NCI-H1092 treated with DMSO at 0.1 percent for 48 hours (cell line): ENCODE measurements at regions not wholly inside any gene's neighbourhood (a gene's known extent, or its start where the extent isn't known, plus 50 kb on each side); places are given as distances from the start of the nearest gene placed in this dataset.
"Not testable (repeated sequence)": the region's sequence is repeated elsewhere in the genome, so short reads cannot be mapped to it uniquely, and the experiment has no call there.

Source experiments
- DNase-seq: peaks from one replicate; lab custom pipeline; 2025; lab: John Stamatoyannopoulos, UW

DNA sequence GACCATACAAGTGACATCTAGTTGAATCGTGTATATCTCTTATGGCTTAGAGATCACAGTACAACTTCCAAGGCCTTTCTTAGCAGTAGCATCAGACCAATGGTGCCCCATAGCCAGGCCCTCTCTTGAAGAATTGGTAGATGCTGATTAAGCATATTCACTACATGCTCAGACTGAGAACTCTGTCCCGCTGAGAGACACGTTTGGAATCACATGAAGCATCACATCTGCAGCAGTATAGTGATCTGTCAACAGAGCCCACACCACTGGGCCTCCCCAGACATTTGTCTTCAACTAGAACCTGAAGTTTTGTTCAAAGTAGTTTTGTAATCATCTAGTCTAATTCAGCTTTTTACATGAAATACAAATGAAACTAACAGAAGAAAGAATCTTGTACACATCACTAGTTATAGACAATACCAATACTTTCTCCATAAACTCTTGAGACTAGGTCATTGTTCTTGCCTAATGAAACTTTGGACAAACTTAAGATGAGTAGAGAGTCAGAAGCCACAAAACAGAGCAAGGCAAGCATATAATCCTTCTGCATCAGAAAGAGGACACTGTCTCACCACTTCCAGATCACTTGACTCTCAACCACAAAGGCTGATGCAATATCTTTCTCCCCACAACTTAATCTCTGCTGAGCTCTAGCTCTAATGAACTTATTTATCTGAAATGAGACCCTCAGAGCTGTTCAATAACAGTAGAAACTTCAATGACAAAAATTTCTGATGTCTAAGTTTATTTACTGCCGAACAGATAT is 182.7 kb downstream of the TBX18 start:
- no peak for DNase-seq

DNA sequence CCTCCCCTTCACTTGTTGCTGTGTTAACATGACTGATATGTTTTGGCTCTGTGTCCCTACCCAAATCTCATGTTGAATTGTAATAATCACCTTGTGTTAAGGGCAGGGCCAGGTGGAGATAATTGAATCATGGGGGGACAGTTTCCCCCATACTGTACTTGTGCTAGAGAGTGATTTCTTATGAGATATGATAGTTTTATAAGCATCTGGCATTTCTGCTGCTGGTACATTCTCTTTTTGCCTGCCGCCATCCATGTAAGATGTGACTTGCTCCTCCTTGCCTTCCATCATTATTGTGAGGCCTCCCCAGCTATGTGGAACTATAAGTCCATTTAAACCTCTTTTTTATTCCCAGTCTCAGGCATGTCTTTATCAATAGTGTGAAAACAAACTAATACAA is 185.0 kb downstream of the TBX18 start:
- DNase-seq = no peak

DNA sequence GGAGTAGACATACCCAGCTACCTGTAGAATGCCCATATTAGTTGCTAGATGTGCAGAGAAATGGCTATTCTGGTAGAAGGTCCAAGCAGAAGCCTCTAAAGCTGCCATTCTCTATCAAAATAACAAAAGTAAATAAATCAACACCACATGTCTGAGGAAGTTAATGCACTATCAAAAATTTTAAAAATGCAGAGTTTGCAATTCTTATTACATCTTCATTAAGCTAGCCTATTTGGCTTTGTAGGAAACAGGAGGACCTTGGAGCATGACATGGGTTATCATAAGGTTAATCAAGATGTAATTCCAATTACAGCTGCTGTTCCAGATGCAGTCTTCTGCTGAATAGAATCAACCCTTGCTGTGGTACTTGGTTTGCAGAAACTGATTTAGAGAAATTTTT is 188.4 kb downstream of the TBX18 start:
- no peak for DNase-seq

DNA sequence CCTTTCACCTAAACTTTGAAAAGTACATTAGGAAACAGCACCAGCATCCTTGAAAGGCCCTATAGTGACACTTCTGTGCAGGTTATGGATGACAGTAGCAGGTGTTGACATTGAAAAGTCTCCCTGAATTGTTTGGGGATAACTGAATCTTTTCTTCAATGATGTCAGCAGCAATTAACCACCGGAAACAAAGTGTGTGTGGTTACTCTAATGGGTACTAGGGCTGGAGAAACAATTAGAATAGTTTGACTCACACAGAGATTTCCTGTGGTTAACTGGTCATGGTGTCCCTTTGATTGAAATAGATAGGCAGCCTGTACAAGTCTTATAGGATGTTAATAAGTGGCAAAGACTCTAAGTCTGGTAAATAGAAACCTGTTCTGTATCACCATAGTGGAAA is 189.1 kb downstream of the TBX18 start:
- DNase-seq = no peak

DNA sequence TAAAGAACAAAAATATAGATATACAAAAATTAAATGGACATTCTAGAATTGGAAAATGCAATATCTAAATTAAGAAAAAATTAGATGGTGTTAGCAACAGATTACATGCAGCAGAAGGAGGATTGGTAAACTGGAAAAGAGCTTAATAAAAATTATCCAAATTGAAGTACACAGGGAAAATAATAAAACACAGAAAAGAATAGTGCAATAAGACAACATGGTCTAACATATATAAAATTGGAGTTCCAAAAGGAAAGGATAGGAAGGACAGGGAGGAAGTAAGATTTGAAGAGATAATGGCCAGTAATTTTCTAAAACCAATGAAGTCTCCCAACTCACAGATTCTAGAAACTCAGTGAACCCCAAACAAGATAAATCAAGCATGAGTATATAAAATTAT is 194.5 kb downstream of the TBX18 start:
- no peak for DNase-seq

DNA sequence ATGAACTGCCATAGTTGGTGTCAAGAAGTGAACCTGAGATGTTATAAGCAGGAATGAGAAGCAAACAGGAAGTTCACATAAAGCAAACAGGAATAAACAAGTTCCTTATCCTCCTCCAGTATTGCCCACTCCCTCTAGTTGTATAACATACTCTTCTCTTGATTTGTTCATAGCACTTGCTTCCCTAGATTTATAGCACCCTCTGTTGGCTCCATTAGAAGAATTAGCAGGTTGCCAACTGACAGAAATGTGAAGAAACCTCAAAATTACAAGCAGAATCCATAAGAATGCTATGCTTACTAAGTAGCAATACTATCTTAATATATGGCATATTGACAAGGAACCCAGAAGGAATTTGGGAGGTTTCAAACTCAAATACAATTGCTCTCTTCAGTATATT is 195.4 kb downstream of the TBX18 start:
- peak; percentile 34 for DNase-seq

DNA sequence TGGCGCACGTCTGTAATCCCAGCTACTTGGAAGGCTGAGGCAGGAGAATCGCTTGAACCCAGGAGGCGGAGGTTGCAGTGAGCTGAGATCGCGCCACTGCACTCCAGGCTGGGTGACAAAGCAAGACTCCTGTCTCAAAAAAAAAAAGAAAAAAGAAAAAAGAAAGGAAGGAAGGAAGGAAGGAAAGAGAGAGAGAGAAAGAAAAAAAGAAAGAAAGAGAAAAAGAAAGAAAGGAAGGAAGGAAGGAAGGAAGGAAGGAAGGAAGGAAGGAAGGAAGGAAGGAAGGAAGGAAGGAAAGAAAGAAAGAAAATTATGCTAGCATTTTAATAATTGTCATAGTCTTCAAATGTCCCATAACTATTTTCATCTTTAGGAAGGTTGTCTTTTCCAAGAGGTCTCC is 198.7 kb downstream of the TBX18 start:
- DNase-seq = not testable (repeated sequence)

DNA sequence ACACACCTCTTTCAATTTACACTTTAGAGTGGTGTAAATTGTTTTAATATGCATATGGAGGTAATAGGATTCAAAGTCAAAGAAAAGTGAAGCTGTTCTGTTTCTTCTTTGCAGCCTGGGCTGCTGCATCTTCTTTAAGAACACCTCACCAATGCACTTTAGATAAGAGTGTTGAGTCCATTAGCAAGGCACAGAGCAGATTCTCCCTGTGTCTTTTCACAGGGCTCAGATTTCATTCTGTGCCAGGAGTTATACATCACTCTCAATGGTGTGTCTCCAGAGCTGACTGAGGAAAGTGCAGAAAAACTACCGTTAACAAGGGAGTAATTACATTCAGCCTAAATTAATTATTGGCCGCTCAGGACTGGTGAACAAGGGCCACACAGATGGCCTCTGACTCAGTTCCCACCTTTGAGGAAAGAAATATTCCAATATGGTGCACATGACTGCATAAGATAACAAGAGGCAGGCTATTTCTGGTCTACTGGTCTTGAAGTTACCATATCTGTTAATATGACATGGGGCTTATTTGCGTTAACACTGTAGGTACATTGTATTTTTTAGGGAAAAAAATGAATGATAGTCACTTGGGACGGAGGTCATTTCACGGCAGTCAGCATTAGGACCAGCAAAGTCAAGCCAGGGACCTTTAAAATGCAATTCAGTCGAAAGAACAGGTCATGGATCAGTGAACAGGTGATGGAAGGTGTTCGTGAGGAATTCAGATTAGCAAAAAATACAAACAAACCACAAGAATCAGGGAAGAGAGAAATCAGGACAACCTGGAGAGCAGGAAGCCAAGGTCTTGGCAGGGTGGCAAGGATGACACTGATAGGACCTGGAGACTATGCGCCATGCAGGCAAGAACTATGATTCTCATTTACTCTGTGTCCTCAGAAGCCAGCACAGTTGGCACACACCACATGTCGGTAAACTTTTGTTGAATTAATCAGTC is 203.7 kb downstream of the TBX18 start:
- DNase-seq = no peak

DNA sequence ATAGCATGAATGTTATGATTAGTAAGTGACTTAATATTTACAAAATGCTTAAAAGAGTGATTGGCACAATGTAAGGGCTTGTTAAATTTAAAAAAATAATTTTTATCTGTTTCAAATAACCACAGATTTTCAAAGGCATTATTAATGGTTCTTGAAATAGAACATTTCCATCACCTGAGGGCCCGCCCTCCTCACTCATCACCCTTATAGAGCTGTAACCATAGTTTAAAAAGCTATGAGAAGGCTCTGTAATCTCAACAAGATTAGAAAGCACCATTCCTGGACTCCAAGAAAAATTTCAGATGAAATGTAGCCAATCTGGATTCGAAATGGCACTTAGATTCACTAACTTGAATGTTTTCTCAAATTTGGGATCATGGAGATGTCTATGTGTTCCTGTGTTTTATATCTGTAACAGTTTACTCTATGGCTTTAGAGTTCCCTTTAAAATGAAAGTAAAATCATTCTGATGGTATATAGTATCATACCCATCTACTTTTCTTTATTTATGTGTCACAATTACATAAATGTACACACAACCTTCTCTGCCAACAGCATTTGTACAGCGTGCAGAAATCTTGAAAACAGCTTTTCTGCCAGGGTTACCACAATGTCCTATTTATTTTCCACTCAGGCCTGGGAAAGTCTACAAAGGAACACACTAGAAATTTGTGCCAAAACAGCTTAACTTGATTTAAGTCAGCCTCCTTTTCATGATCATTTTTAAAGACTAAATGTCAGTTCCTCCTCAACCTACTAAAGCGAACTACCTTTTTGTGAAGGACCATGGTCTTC is 207.7 kb downstream of the TBX18 start:
- DNase-seq = no peak

DNA sequence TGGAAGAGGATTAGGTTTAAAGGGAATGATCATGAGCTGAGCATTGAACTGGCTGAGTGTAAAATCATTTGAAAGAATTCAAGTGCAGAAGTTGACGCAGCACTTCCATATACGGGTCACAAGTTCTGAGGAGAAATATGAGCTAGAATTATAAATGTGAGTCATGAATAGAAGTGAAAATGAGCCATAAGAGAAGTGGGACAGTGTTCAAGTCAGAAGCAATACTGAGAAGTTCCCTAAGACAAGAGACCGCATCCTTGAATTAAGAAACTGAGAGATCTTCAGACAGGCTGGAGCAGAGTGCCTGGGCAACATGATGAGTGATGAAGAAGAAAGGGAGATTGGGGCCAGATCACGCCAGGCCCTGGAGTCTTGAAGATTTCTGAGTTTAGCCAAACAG is 209.7 kb downstream of the TBX18 start:
- no peak for DNase-seq

DNA sequence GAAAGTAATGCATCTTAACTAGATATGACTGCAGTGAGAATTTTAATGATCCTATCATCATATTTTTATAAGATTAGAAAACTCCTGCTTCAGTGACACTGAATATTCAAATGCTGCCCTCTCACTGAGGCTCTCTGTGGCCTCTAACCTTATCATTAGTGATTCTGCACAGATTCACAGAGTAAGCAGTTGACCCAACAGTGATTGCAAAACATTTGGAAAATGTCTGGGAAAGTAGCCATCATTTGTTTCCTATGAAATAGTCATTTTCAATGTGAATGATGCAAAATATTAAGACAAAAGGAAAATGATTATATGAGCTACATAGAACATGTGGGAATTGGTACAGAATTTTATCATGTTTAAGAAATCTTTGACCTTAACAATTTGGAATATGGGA is 210.3 kb downstream of the TBX18 start:
- DNase-seq = no peak

DNA sequence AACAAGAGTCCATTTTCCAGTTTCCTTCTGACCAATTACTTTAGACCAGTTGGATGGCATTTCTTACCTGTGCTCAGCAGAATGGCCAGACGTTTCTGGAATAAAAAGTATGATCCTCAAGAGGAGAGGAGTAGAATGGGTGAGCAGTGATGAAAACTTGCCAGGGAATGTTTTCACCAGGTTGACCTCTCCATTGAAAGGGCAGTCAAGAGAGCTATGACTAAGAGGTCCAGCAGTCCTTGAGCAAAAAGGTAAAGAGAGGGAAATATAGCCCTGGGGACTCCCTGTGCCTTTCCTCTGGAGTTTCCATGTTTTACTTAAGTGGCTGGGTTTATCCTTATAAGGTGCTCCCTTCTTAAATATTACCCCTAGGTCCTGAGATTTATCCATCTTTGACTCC is 210.9 kb downstream of the TBX18 start:
- DNase-seq = no peak

DNA sequence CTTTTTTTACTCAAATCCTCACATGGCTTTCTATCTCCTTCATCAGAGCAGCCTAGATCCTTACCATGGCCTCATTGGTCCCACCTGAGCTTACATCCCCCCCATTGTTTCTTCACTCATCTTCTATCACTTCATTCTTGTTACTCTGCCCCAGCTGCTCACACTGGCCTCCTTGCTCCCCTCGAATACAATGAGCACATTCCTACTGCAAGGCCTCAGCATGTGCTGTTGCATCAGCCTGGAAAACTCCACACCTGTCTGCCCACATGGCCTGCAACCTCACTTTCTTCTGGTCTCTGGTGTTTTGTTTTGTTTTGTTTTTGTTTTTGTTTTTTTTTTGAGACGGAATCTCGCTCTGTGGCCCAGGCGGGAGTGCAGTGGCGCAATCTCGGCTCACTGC is 212.6 kb downstream of the TBX18 start:
- DNase-seq = no peak

DNA sequence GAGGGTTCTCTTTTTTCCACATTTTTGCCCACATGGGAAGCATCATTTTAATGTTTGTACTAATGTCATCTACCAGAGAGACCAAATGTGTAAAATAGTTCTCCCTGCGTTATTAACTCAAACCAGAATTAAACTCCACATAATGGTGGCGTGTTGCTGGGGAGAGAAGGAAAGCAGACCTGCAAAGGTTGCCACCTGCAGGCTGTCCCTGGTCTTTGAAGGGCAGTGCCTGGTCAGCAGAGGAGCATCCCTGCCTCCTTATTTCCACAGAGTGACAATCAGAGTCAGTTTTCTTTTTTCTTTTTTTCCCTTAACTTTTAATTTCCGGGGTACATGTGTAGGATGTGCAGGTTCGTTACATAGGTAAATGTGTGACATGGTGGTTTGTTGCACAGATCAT is 214.5 kb downstream of the TBX18 start:
- no peak for DNase-seq

DNA sequence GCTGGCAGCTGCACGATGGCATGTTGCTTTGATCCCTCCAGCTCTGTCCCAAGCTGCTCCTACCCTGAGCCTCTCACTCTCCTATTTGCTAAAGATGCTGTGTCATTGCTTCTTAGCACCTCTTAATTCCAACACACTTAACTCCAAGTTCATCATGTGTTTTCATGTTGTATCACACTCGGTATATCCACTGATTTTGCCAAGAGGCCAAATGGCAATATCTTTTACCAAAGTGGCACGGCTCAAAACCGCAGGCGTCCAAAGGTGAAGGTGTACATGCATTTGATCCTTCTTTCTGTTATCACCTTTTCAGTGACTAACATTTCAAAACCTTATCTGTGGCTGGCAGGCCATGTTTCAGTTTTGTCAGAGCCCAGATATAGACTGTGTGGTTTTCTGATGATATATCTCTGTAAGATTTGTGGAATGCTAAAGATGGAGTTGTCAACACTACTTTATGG is 217.0 kb downstream of the TBX18 start:
- DNase-seq = no peak

DNA sequence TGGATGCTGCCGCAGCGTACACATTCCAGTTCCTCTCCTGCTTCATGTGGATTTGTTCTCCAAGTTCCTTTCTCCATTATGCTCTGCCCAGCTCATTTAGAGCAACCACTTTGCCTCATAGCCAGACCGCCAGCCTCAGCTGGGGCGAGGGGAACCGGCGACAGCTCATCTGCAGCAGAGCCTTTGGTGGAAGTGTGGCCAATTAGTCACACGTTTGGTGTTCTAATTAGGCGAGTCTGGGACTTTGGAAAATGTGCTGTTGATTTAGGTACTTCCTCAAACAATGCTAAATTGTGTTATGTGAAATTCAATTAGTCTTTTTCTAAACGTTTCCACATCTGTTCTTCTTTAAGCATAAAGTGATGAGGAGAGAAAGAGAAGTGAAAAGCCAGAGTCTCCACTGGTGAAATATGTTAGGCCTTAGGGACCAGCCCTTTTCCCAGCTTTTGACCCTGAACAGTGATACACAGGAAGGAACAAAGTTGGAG is 217.9 kb downstream of the TBX18 start:
- no peak for DNase-seq

DNA sequence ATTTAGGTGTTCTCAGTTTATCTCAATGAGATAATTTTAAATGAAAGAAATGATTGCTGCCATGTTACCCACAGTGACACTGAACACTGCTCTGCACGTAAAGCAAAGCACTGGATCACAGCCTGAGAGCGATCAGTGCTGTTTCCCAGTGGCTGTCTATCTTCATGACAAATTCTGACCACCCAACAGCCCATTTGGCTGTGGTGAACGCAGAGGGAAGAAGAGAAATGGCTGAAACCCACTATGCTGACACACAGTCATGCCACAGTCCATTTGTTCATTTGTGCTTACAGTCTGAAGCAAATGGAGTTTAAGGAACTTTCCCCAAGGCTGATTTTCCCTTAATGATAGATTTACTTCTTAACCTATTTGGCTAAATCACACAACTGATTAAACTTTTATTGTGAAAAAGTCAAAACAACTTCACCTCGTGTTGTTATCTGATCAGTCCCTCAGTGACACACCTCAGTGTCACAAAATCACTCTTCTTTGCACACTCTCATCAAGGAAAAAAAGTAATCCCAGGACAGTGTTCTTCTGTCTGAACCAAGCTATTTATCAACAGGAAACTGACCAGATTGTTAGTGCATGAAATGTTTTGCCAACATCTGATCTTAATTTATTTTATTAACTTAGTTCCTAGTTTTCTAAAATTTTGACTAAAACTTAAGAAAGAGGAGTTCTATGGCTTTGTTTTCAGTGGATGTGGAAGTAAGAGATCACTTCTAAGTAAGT is 225.1 kb downstream of the TBX18 start:
- no peak for DNase-seq

DNA sequence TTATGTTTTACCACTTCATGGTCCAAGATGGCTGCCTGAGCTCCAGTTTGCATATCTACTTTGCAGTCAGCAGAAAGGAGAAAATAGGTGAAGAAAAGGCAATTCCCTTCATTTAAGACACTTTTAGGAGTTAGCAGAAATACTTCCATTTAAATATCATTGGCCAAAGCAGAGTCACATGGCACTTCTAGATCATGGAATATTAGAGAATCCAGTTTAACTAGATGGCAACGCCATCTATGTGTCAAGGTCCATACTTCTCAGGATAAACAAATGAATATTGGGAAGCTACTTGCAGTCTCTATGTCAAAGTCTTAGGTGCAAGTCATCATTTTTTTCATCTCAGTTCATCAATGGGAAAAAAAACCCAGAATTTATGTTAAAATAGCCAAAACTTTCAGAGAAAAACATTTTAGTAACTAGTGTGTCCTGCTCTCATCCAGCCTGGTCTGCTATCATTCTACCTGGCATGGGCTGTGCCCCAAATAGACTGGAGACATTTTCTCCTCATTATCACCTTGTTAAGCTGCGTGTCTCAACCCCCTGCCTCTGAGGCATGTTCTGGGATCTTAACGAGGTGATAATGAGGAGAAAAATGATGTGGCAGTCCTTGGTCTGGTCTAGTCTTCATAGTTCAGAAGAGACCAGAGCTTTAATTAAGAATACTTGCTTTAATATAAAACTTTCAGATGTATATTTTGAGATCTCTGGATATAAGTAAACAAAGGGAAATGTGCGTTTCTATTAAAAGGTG is 227.3 kb downstream of the TBX18 start:
- no peak for DNase-seq

DNA sequence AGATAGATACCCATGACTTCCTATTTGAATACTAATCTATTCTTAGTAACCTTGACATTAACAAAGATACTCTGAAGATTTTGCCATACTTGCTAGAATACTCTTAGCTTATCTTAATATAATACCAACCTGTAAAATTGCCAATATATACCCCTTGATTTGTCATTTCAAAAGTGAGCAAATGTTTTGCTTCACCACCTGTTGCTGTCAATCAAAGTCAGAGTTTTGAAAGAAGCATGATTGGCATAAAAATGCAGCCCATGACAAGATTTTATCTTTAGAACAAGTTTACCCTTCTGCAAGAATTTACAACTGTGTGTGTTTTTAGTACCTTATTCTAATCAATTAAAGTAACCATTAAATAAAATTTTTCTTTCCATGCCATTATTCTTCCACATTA is 236.2 kb downstream of the TBX18 start:
- no peak for DNase-seq

DNA sequence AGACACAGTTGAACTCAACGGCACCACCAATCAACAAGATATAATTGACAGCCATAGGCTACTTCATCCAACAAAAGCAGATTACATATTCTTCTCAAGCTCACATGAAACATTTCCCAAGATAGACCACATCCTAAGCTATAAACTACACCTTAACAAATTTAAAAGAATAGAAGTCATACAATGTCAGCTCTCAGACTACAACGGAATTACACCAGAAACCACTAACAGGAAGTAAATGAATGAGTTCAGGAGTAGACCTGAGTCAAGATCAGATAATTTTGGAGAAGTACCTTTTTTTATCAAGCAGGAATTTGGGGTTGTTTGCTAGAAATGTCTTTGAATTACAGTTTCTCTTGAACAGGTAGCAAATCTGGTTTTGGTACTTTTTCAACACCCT is 237.8 kb downstream of the TBX18 start:
- no peak for DNase-seq

DNA sequence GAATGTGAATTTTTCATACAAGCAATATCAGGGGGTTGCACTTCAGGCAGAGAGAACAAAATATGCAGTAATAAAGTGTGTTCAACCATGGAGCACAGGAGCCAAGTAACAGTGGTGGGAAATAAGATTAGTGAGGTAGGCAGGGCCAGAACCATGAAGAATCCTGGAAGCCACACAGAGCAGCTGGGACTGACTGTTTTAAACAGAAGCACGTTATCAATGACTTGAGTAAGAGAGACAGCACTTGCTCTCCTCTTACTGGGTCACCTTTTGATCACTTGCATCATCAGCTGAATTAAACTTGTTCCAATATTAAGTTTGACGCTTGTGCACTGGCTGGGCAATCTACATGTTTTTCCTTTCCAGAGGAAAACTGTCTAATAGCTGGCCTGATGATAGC is 238.5 kb downstream of the TBX18 start:
- no peak for DNase-seq
